ENCODE measurements at regions not wholly inside any gene's neighbourhood (a gene's known extent, or its start where the extent isn't known, plus 50 kb on each side); places are given as distances from the start of the nearest gene placed in this dataset.

GRCh38 chr6:126963077-126963809 lies 155.2 kb upstream of the RSPO3 start:
- no peak for TF ChIP-seq POLR2A (IDR thresholded peaks at IDR 0.05)
- no peak for TF ChIP-seq CTCF (IDR thresholded peaks at IDR 0.05)

Measured in esophagus squamous epithelium (tissue), 4 donors.